GM06990 (cell line): ENCODE measurements at regions not wholly inside any gene's neighbourhood (a gene's known extent, or its start where the extent isn't known, plus 50 kb on each side); places are given as distances from the start of the nearest gene placed in this dataset.

ENCODE experiments used
- DNase-seq: peaks from one replicate; pipeline ENCODE4 v3.0.0-alpha.2; 2011; ENCODE audit not compliant: insufficient read length; ENCODE audit errors: extremely low read depth
- H3K27me3 ChIP-seq: replicated peaks from 2 replicates; pipeline ENCODE4 v1.6.0; 2011; ENCODE audit warnings: low read length; ENCODE audit not compliant: control insufficient read depth, insufficient read depth
- H3K36me3 ChIP-seq: 2 replicates; pipeline ENCODE4 v1.5.1; 2011; ENCODE audit warnings: low read length; ENCODE audit not compliant: control insufficient read depth, insufficient read depth
- H3K4me3 ChIP-seq: replicated peaks from 2 replicates; pipeline ENCODE4 v1.5.1; 2011; ENCODE audit warnings: low read depth, mild to moderate bottlenecking, control low read depth, low read length
- TF ChIP-seq, protein P1 (sequence below): IDR thresholded peaks from 2 replicates; pipeline ENCODE4 v1.5.1; 2011; ENCODE audit warnings: low read length, control low read depth, mild to moderate bottlenecking, inconsistent platforms; ENCODE audit not compliant: insufficient read depth, poor library complexity, severe bottlenecking

DNA sequence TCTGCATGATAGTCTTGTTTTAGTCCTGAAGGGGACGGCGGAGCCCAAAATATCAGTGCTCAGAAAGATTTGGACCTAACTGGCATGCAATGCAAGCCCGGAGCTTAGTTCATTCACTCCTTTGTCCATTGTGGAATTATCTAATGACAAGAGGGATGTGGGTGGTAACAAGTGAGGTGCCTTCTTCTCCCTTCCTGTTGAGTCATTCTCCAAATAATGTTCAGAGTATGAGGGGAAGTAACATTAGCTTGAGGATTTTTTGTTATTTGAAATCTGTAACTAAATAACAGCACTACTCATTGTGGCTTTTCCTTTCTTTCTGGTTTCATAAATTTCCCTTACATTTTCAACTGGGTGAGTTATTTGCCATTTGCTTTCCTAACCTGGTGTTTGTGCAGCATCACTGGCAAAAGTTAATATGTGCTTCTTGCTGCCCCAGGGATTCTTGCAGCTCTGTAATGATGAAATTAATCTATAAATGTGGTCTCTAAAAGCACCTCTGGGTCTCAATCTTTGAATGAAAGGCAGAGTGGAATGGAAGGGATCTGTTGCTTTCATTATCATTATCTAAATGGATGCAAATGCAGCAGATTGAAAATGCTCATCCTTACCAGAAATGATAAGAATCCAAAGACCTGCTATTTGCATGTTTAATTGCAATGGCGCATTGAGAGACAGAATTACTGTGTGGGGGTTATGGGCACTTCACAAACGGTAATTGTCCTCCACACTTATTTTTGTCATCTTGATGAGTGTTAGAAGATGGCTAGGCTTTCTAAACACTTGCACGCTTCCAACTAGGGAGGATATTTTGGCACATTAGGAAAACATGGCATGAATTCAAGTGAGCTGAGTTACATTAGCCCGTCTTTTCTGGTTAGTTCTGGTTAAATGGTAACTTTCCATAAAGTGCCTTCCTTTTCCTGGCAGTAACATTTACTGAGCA lies 89.9 kb upstream of the MITF start:
- no peak overlapping the region for H3K4me3 ChIP-seq
- TF ChIP-seq, protein P1, sequence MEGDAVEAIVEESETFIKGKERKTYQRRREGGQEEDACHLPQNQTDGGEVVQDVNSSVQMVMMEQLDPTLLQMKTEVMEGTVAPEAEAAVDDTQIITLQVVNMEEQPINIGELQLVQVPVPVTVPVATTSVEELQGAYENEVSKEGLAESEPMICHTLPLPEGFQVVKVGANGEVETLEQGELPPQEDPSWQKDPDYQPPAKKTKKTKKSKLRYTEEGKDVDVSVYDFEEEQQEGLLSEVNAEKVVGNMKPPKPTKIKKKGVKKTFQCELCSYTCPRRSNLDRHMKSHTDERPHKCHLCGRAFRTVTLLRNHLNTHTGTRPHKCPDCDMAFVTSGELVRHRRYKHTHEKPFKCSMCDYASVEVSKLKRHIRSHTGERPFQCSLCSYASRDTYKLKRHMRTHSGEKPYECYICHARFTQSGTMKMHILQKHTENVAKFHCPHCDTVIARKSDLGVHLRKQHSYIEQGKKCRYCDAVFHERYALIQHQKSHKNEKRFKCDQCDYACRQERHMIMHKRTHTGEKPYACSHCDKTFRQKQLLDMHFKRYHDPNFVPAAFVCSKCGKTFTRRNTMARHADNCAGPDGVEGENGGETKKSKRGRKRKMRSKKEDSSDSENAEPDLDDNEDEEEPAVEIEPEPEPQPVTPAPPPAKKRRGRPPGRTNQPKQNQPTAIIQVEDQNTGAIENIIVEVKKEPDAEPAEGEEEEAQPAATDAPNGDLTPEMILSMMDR = no peak
- DNase-seq = no peak
- H3K36me3 ChIP-seq = no peaks in the 10 kb centered on the region
- no peaks in the 10 kb centered on the region for H3K27me3 ChIP-seq

DNA sequence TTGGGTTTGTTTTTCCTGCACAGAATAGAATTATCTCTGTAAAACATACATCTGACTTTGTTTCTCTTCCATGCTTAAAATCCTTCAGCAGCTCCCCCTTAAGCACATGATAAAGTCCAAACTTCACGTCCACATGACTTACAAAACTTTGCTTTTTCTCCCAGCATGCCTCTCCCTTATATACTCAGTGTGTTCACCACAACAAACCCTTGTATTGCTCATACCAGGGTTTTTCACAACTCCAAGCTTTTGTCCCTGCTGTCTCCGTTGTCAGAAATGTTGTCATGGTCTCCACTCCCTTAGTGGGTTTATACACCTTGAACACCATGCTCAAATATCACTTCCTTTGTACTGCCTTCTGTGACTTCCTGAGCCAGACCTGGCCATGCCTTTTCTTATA lies 91.1 kb upstream of the MITF start:
- Histone ChIP-seq H3K4me3 (no peak overlapping the region), H3K36me3 (no peaks in the 10 kb centered on the region), H3K27me3 (no peaks in the 10 kb centered on the region)
- DNase-seq = no peak
- TF ChIP-seq, protein P1 = no peak

DNA sequence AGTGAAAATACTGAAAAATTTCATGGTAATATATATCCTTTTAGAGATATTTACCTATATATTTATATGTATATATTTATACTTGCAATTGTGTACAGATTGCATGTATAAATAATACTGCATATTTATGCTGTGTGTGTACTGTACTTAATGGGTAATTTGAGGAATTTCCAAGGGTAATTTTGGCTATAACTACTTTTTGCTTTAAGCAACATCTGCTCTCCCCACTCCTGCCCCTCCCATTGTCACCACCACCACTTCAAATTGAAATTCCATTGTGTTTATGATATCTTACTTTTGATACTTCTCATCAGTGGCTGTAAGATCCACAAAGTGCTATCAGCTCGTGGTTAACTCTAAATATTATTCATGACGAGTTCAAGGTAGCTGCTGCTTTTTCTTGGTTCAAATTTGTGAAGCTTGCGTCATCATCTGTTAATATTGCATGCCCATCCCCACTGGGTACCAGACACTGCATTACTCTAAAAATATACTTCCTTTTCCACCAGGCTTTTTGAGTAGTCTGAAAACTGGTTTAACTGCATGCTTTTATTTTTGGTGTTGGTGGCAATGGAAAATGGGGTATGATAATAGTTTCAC lies 91.7 kb upstream of the MITF start:
- H3K36me3 ChIP-seq = no peaks in the 10 kb centered on the region
- TF ChIP-seq, protein P1 = no peak
- no peaks in the 10 kb centered on the region for H3K27me3 ChIP-seq
- no peak for DNase-seq
- H3K4me3 ChIP-seq = no peak overlapping the region

DNA sequence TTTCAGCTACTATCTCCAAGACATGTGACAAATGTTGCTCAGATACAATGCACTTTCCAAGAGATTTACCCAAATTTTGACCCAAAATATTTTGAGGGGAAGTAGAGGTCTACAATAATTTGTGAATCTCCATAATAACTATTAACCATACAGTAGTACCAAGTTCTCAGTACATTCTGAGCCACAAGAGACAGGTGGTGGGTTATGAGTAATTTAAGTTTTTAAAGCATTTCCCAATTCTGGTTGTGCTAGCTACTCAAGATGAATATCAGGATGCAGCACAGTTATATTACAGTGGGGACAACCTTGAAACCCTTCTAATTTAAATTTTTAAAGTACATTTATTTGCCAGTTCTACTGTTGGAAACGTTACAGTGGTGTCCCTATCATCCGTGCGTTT lies 92.2 kb upstream of the MITF start:
- H3K27me3 ChIP-seq = no peaks in the 10 kb centered on the region
- no peaks in the 10 kb centered on the region for H3K36me3 ChIP-seq
- DNase-seq = no peak
- TF ChIP-seq, protein P1 = no peak
- H3K4me3 ChIP-seq = no peak overlapping the region

DNA sequence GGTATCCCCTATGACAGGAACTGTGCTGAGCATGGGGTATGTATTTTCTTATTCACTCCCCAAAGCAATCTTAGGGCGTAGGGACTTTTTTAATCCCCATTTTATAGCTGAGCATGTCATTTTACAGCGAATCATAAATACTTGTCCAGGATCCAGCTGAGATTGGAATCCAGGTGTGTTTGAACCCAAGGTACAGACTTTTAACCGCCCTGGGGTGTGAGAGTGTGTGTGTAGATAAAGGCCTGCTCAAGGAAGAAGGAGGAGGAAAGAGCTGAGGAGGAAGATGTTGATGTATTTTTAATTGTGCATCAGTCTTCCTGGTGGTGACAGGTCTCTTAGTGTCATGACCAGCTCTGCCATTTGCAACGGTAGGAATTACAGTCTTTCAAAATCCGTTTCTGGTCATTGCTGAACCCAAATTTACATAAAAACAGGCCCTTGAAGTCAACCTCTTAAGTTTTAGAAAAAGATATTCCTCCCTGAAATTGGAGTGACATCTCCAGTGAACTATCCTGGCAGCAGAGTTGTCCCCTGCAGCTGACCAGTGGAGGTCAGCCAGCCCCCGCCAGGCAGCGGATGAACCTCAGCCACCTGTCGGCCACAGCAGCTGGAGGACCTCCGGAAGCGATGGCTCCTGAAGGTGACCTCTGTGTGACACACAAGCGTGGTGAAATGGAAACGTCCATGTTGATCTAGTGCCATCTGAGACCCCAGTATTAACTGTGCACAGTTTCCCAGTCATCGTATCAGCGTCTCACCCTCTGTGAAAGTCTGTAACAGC lies 92.8 kb upstream of the MITF start:
- Histone ChIP-seq H3K27me3 (no peaks in the 10 kb centered on the region), H3K4me3 (no peak overlapping the region), H3K36me3 (no peaks in the 10 kb centered on the region)
- TF ChIP-seq, protein P1 = no peak
- no peak for DNase-seq
